EH (cell line): ENCODE measurements at regions not wholly inside any gene's neighbourhood (a gene's known extent, or its start where the extent isn't known, plus 50 kb on each side); places are given as distances from the start of the nearest gene placed in this dataset.

Source experiments
- DNase-seq: peaks from one replicate; pipeline ENCODE4 v3.0.0-alpha.2; 2015; ENCODE audit warnings: low read depth

DNA sequence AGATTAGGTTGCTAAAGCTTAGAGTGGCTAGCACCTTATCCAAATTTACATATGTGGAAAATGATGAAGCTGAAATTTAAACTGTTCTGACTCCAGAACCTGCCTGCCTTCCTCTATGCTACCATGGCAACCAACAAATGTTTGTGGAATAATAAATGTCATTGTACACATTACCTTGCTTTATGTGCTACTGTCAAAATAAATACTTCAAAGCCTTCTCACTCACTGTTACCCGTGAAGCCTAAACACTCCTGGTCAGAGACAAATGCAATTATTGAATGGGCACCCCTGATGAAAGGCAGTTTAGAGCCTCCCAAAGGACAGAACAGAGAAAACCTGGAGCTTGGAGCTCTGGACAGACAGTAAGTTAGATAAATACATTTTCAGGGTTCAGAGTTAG lies 158.6 kb downstream of the FAM114A2 start:
- DNase-seq, result no peak

DNA sequence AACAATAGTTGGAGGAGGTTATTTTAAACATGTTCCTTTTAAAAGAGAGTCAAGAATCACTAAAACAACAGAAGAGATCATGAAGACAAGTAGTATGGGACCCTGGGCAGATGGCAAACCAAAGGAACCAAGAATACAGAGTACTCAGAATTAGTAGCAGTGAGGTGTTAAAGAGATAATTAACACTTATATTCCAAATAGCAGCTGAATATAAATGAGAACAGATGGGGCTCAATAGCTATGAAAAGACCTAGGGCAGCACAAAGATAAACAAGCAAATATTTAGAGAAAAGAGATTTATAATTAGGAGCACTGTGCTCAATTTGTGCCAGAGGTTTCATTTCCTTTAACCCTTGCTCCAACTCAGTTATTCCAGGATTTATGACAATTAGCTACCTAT lies 159.1 kb downstream of the FAM114A2 start:
- no peak for DNase-seq

DNA sequence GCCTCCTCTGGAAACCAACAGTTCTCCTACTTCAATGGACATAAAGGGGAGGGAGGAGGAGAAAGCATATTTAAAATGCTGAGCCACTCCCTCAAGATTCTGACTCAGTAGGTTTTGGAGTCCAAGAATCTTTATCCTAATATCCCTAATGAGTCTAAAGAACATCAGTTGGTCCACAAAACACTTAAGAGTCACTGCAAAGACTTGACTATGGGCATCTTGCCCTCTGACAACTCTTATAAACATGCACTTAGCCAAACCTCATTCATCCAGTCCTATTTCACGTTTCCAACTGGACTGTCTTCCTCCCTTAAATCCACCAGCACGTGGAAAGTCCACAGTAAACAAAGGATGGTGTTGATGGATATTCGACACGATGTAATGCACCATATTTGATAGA lies 172.5 kb downstream of the FAM114A2 start:
- DNase-seq, result peak; percentile 26

DNA sequence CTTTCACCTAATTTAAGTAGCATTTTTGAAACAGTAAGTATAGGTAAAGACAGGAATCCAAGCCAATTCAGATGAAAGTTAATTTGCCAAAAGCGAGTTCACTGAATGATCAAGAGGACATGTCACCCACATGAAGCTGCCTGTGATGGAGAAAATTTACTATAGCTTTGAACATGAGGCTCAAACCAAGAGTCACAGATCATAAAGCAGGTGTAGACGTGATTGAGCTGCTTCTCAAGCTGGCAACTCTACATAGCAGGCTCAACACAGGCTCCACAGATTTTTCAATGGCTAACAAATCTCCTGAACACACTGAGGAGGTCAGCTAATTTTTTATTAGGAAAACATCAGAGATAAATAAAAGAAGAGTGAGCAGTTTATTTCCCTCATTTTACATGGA lies 173.7 kb downstream of the FAM114A2 start:
- no peak for DNase-seq

DNA sequence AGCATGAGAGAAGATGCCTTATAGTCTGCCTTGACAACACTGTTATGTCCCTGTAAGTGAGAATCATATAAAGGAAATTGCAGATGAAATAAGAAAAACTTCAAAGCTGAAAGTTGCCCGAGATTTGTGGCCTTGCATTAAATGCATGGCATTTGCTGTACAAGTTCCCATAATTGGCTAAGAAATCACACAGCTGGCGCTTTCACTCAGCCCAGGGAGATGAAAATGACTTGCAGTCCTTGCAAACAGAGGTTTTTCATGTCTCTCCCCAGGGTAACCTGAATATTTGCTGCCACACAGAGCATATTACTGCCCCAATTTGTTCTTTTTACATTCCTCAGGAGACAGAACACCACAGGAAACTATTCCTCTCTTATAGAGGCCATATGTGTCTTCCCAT lies 174.8 kb downstream of the FAM114A2 start:
- DNase-seq, result no peak
